ENCODE measurements at regions not wholly inside any gene's neighbourhood (a gene's known extent, or its start where the extent isn't known, plus 50 kb on each side); places are given as distances from the start of the nearest gene placed in this dataset.
"Not testable (repeated sequence)": the region's sequence is repeated elsewhere in the genome, so short reads cannot be mapped to it uniquely, and the experiment has no call there.

DNA sequence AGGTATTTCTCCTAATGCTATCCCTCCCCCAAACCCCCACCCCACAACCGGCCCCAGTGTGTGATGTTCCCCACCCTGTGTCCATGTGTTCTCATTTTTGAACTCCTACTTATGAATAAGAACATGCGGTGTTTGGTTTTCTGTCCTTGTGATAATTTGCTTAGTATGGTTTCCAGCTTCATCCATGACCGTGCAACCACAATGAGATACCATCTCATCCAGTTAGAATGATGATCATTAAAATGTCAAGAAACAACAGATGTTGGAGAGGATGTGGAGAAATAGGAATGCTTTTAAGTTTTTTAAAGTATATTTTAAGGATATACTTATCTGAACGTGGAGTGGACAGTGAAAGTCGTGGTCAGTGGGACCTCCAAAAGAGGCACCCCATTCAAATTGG, 745.0 kb upstream of the AMELY start:
- Mint-ChIP-seq H3K4me1 (peaks cover 12% of the 10 kb centered on the region), H3K9me3 (peaks cover 0 to 2% (median 0%) of the 10 kb centered on the region in 7 donors), H3K27ac (no peak overlapping the region), H3K4me3 (no peak overlapping the region), H3K27me3 (ENCODE audit: low read depth in 3 of 3) (peaks cover 0 to 2% (median 0%) of the 10 kb centered on the region in 3 donors), H3K36me3 (no peaks in the 10 kb centered on the region)
- Histone ChIP-seq H3K36me3 (replicated peaks in 1 of 2; ENCODE audit: control insufficient read depth in 1 of 2, insufficient read depth in 2 of 2, low read length in 2 of 2) (no peaks in the 10 kb centered on the region), H3K9ac (ENCODE audit: insufficient read depth, low read length, poor library complexity, severe bottlenecking) (no peak overlapping the region), H3K4me1 (ENCODE audit: control insufficient read depth in 1 of 2, insufficient read depth in 2 of 2, low read length in 2 of 2) (peaks cover 0 to 11% of the 10 kb centered on the region in 2 donors), H3K4me2 (replicated peaks; ENCODE audit: extremely low read depth, low read length, poor library complexity, severe bottlenecking) (no peak overlapping the region), H4K20me1 (ENCODE audit: insufficient read depth, low read length) (no peaks in the 10 kb centered on the region), H3K79me2 (ENCODE audit: insufficient read depth, low read length) (no peaks in the 10 kb centered on the region), H2AFZ (ENCODE audit: insufficient read depth, low read depth, low read length, poor library complexity, severe bottlenecking) (no peak overlapping the region), H3K9me3 (replicated peaks in 1 of 2; ENCODE audit: control insufficient read depth in 1 of 2, insufficient read depth in 1 of 2, low read length in 2 of 2) (no peaks in the 10 kb centered on the region), H3K4me3 (replicated peaks in 1 of 3; ENCODE audit: low read depth in 2 of 3, low read length in 3 of 3) (no peak overlapping the region), H3K27ac (ENCODE audit: low read depth in 1 of 2, low read length in 2 of 2) (no peak overlapping the region), H3K27me3 (ENCODE audit: control insufficient read depth in 2 of 2, insufficient read depth in 2 of 2, low read length in 2 of 2) (no peaks in the 10 kb centered on the region)
- DNase-seq = no peak
- WGBS (ENCODE audit: insufficient coverage) = 100% methylated on average over 2 of the region's 5 CpGs
- TF ChIP-seq, protein P1, sequence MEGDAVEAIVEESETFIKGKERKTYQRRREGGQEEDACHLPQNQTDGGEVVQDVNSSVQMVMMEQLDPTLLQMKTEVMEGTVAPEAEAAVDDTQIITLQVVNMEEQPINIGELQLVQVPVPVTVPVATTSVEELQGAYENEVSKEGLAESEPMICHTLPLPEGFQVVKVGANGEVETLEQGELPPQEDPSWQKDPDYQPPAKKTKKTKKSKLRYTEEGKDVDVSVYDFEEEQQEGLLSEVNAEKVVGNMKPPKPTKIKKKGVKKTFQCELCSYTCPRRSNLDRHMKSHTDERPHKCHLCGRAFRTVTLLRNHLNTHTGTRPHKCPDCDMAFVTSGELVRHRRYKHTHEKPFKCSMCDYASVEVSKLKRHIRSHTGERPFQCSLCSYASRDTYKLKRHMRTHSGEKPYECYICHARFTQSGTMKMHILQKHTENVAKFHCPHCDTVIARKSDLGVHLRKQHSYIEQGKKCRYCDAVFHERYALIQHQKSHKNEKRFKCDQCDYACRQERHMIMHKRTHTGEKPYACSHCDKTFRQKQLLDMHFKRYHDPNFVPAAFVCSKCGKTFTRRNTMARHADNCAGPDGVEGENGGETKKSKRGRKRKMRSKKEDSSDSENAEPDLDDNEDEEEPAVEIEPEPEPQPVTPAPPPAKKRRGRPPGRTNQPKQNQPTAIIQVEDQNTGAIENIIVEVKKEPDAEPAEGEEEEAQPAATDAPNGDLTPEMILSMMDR (IDR thresholded peaks at IDR 0.05) = no peak
- intact Hi-C loops (cut with micrococcal nuclease) = no loop called here

DNA sequence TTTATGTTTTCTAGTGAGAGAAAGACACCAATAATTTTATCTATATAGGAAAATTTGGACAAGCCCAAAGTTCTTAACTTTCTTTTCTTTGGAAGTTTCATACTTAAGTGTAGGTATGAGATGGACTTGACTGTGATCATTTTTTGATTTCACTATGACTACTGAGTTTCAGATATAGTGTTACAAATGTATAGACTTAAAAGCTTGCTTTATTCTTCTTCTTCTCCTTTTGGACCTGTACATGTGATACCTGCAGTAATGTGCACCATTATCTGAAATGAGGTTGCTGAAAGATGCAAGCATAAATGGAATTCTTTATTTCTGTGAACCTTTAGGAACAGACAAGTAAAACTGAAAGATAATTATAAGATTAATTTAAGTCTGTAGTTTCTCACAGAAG, 743.4 kb upstream of the AMELY start:
- Histone ChIP-seq H3K9me3 (replicated peaks in 1 of 2; ENCODE audit: control insufficient read depth in 1 of 2, insufficient read depth in 1 of 2, low read length in 2 of 2) (no peaks in the 10 kb centered on the region), H3K27ac (ENCODE audit: low read depth in 1 of 2, low read length in 2 of 2) (no peak overlapping the region), H3K4me1 (ENCODE audit: control insufficient read depth in 1 of 2, insufficient read depth in 2 of 2, low read length in 2 of 2) (peaks cover 0 to 16% of the 10 kb centered on the region in 2 donors), H3K27me3 (ENCODE audit: control insufficient read depth in 2 of 2, insufficient read depth in 2 of 2, low read length in 2 of 2) (no peaks in the 10 kb centered on the region), H4K20me1 (ENCODE audit: insufficient read depth, low read length) (no peaks in the 10 kb centered on the region), H3K36me3 (replicated peaks in 1 of 2; ENCODE audit: control insufficient read depth in 1 of 2, insufficient read depth in 2 of 2, low read length in 2 of 2) (no peaks in the 10 kb centered on the region), H3K79me2 (ENCODE audit: insufficient read depth, low read length) (no peaks in the 10 kb centered on the region), H3K4me3 (replicated peaks in 1 of 3; ENCODE audit: low read depth in 2 of 3, low read length in 3 of 3) (no peak overlapping the region), H2AFZ (ENCODE audit: insufficient read depth, low read depth, low read length, poor library complexity, severe bottlenecking) (no peak overlapping the region), H3K9ac (ENCODE audit: insufficient read depth, low read length, poor library complexity, severe bottlenecking) (no peak overlapping the region), H3K4me2 (replicated peaks; ENCODE audit: extremely low read depth, low read length, poor library complexity, severe bottlenecking) (no peak overlapping the region)
- TF ChIP-seq, protein P1 (IDR thresholded peaks at IDR 0.05) = no peak
- peaks cover 17% of the 10 kb centered on the region for H3K4me1 Mint-ChIP-seq
- H3K9me3 Mint-ChIP-seq = peaks cover 0 to 2% (median 0%) of the 10 kb centered on the region in 7 donors
- peaks cover 0 to 2% (median 0%) of the 10 kb centered on the region in 3 donors for H3K27me3 Mint-ChIP-seq (ENCODE audit: low read depth in 3 of 3)
- no peak overlapping the region for H3K4me3 Mint-ChIP-seq
- H3K36me3 Mint-ChIP-seq = no peaks in the 10 kb centered on the region
- no peak overlapping the region for H3K27ac Mint-ChIP-seq
- DNase-seq = no peak
- intact Hi-C loops (cut with micrococcal nuclease) = no loop called here

DNA sequence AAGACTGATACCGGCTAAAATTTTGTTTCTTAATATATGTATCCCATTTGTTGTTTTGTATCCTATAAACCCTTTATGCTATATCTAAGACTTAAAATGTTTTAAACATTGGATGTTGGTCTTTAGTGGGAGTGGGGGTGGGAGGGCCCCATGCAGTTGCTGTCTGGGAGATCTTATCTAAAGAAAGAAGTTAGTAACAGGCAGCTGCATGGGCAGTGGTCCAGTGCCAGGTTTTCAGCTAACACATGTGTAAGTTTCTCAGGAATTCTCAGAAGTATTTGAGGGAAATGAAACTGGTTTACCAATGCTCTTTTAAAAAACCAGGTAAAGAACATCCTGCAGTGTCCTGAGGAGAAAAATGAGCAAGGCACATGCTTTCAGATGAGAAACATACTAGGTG, 738.3 kb upstream of the AMELY start:
- H3K27me3 ChIP-seq (ENCODE audit: control insufficient read depth in 2 of 2, insufficient read depth in 2 of 2, low read length in 2 of 2); H3K4me3 ChIP-seq (replicated peaks in 1 of 3; ENCODE audit: low read depth in 2 of 3, low read length in 3 of 3); DNase-seq; H3K36me3 ChIP-seq (replicated peaks in 1 of 2; ENCODE audit: control insufficient read depth in 1 of 2, insufficient read depth in 2 of 2, low read length in 2 of 2); H4K20me1 ChIP-seq (ENCODE audit: insufficient read depth, low read length); H3K4me2 ChIP-seq (replicated peaks; ENCODE audit: extremely low read depth, low read length, poor library complexity, severe bottlenecking); H2AFZ ChIP-seq (ENCODE audit: insufficient read depth, low read depth, low read length, poor library complexity, severe bottlenecking); H3K79me2 ChIP-seq (ENCODE audit: insufficient read depth, low read length); H3K9ac ChIP-seq (ENCODE audit: insufficient read depth, low read length, poor library complexity, severe bottlenecking); H3K4me1 Mint-ChIP-seq; H3K4me1 ChIP-seq (ENCODE audit: control insufficient read depth in 1 of 2, insufficient read depth in 2 of 2, low read length in 2 of 2); H3K27ac Mint-ChIP-seq; H3K27me3 Mint-ChIP-seq (ENCODE audit: low read depth in 3 of 3); H3K27ac ChIP-seq (ENCODE audit: low read depth in 1 of 2, low read length in 2 of 2); H3K9me3 ChIP-seq (replicated peaks in 1 of 2; ENCODE audit: control insufficient read depth in 1 of 2, insufficient read depth in 1 of 2, low read length in 2 of 2); H3K9me3 Mint-ChIP-seq; H3K4me3 Mint-ChIP-seq; H3K36me3 Mint-ChIP-seq; intact Hi-C loops (cut with micrococcal nuclease): not testable (repeated sequence)
- WGBS (ENCODE audit: insufficient coverage) = no CpG with 5 or more reads among the region's 1 CpG

Measured in CD14-positive monocyte (primary cell).